Duodenal mucosa (tissue), 2 donors: ENCODE measurements at regions not wholly inside any gene's neighbourhood (a gene's known extent, or its start where the extent isn't known, plus 50 kb on each side); places are given as distances from the start of the nearest gene placed in this dataset.

Experiments used
- H3K27ac ChIP-seq: one replicate; pipeline ENCODE4 v1.7.0; 2013; ENCODE audit warnings: low read depth, low read length
- H3K27me3 ChIP-seq, 2 donors: one replicate each; pipeline ENCODE4 v1.7.0; 2013; ENCODE audit warnings: low read length in 2 of 2, control low read depth in 1 of 2; ENCODE audit not compliant: insufficient read depth in 2 of 2, control insufficient read depth in 1 of 2
- H3K36me3 ChIP-seq, 2 donors: one replicate each; pipeline ENCODE4 v1.7.0; 2013; ENCODE audit warnings: low read length in 2 of 2, control low read depth in 1 of 2; ENCODE audit not compliant: insufficient read depth in 2 of 2, control insufficient read depth in 1 of 2
- H3K4me1 ChIP-seq, 2 donors: one replicate each; pipeline ENCODE4 v1.7.0; 2013; ENCODE audit warnings: low read length in 2 of 2, control low read depth in 1 of 2; ENCODE audit not compliant: insufficient read depth in 2 of 2, control insufficient read depth in 1 of 2
- H3K4me3 ChIP-seq, 2 donors: one replicate each; pipeline ENCODE4 v1.7.0; 2013; ENCODE audit warnings: low read length in 2 of 2, low read depth in 1 of 2
- H3K9ac ChIP-seq, 2 donors: one replicate each; pipeline ENCODE4 v1.7.0; 2013; ENCODE audit warnings: low read length in 2 of 2, low read depth in 1 of 2
- H3K9me3 ChIP-seq, 2 donors: one replicate each; pipeline ENCODE4 v1.7.0; 2013; ENCODE audit warnings: low read length in 2 of 2, control low read depth in 1 of 2; ENCODE audit not compliant: control insufficient read depth in 1 of 2

GRCh38 chr21:38679534-38679933 lies 126.2 kb upstream of the ETS2 start:
- Histone ChIP-seq H3K36me3 (no peaks in the 10 kb centered on the region), H3K4me3 (no peak overlapping the region), H3K4me1 (no peaks in the 10 kb centered on the region), H3K9ac (no peak overlapping the region), H3K27me3 (peaks cover 0 to 3% of the 10 kb centered on the region in 2 donors), H3K27ac (no peak overlapping the region), H3K9me3 (no peaks in the 10 kb centered on the region)

DNA sequence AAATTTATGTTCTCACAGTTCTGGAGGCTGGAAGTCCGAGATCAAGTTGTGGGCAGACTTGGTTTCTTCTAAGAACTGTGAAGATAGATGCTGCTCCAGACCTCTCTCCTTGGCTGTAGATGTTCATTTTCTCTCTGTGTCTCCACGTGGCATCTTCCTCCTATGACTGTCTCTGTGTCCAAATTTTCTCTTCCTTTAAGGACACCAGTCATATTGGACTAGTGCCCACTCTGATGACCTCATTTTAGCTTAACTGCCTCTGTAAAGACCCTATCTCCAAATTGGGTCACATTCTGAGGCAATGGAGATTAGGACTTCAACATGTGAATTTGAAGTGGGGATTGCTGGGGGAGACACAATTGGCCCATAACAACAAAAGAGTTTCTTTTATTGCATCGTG lies 125.3 kb upstream of the ETS2 start:
- peaks cover 0 to 3% of the 10 kb centered on the region in 2 donors for H3K27me3 ChIP-seq
- no peaks in the 10 kb centered on the region for H3K4me1 ChIP-seq

GRCh38 chr21:38683222-38683621 lies 122.5 kb upstream of the ETS2 start:
- no peaks in the 10 kb centered on the region for H3K9me3 ChIP-seq
- H3K4me1 ChIP-seq = no peaks in the 10 kb centered on the region
- no peak overlapping the region for H3K4me3 ChIP-seq
- no peak overlapping the region for H3K27ac ChIP-seq
- H3K36me3 ChIP-seq = no peaks in the 10 kb centered on the region
- no peak overlapping the region for H3K9ac ChIP-seq
- H3K27me3 ChIP-seq = no peaks in the 10 kb centered on the region

More for the DNA sequence above, 125.3 kb upstream of the ETS2 start:
- H3K4me3 ChIP-seq = no peak overlapping the region
- H3K9ac ChIP-seq = no peak overlapping the region
- no peaks in the 10 kb centered on the region for H3K36me3 ChIP-seq
- no peak overlapping the region for H3K27ac ChIP-seq
- H3K9me3 ChIP-seq = no peaks in the 10 kb centered on the region

DNA sequence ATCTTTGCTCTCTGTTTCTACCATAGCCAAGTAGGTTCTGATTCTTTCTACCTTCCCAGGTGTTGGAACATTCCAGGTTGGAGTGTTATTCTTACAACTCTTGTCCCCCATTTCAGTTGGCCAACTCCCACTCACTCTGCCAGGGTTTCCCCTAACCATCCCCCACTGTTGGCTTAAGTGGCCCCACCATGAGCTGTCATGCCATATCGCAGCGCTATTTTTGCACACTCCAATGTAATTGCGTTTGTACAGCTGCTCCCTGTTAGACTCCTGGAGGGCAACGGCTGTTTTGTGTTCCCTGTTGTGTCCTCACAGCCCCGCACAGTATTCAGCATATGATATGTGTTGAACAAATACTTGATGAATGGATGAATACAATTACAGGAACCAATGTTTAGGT lies 117.7 kb upstream of the ETS2 start:
- H3K27ac ChIP-seq = no peak overlapping the region
- no peaks in the 10 kb centered on the region for H3K27me3 ChIP-seq
- H3K9ac ChIP-seq = no peak overlapping the region
- H3K9me3 ChIP-seq = no peaks in the 10 kb centered on the region
- H3K4me1 ChIP-seq = no peaks in the 10 kb centered on the region
- no peak overlapping the region for H3K4me3 ChIP-seq
- no peaks in the 10 kb centered on the region for H3K36me3 ChIP-seq

GRCh38 chr21:38691631-38692030 lies 114.1 kb upstream of the ETS2 start:
- Histone ChIP-seq H3K9ac (no peak overlapping the region), H3K9me3 (no peaks in the 10 kb centered on the region), H3K27ac (no peak overlapping the region), H3K36me3 (no peaks in the 10 kb centered on the region), H3K27me3 (no peaks in the 10 kb centered on the region), H3K4me1 (no peaks in the 10 kb centered on the region), H3K4me3 (no peak overlapping the region)

DNA sequence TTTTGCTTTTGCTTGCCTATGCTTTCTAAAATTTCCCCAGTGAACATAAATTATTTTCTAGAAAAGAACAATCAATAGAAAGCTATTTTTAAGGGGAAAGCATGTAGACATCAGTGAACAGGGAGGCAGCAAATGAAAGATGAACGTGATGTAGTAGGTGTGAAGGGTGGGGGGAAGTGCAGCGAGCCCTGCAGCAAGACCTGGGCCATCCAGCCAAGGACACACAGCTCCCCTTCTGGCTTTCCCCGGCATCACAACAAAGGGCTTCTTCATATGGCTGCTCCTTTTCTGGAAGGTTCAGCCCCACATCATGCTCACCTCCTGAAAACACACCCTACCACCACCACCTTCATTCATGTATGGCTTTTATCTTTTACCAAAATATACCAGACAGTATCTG lies 109.2 kb upstream of the ETS2 start:
- H3K4me1 ChIP-seq = no peaks in the 10 kb centered on the region

GRCh38 chr21:38699048-38699447 lies 106.7 kb upstream of the ETS2 start:
- Histone ChIP-seq H3K9me3 (no peaks in the 10 kb centered on the region), H3K4me3 (no peak overlapping the region), H3K4me1 (peaks cover 0 to 3% of the 10 kb centered on the region in 2 donors), H3K36me3 (no peaks in the 10 kb centered on the region), H3K27ac (no peak overlapping the region), H3K9ac (no peak overlapping the region), H3K27me3 (peaks cover 0 to 5% of the 10 kb centered on the region in 2 donors)

More for the DNA sequence above, 109.2 kb upstream of the ETS2 start:
- Histone ChIP-seq H3K27me3 (no peaks in the 10 kb centered on the region), H3K9ac (no peak overlapping the region), H3K27ac (no peak overlapping the region), H3K36me3 (no peaks in the 10 kb centered on the region), H3K9me3 (no peaks in the 10 kb centered on the region), H3K4me3 (no peak overlapping the region)

- peaks cover 4 to 5% of the 10 kb centered on the region in 2 donors for H3K27me3 ChIP-seq
- no peak overlapping the region for H3K4me3 ChIP-seq
- no peaks in the 10 kb centered on the region for H3K9me3 ChIP-seq
- H3K27ac ChIP-seq = no peak overlapping the region
- peaks cover 0 to 3% of the 10 kb centered on the region in 2 donors for H3K4me1 ChIP-seq
- no peaks in the 10 kb centered on the region for H3K36me3 ChIP-seq
- no peak overlapping the region for H3K9ac ChIP-seq
Measured at GRCh38 chr21:38702196-38702595, 103.5 kb upstream of the ETS2 start.

- peaks cover 0 to 4% of the 10 kb centered on the region in 2 donors for H3K27me3 ChIP-seq
- H3K36me3 ChIP-seq = no peaks in the 10 kb centered on the region
- no peaks in the 10 kb centered on the region for H3K9me3 ChIP-seq
- H3K4me3 ChIP-seq = no peak overlapping the region
- H3K9ac ChIP-seq = no peak overlapping the region
- no peak overlapping the region for H3K27ac ChIP-seq
- H3K4me1 ChIP-seq = no peaks in the 10 kb centered on the region
Measured at GRCh38 chr21:38709876-38710275, 95.9 kb upstream of the ETS2 start.

DNA sequence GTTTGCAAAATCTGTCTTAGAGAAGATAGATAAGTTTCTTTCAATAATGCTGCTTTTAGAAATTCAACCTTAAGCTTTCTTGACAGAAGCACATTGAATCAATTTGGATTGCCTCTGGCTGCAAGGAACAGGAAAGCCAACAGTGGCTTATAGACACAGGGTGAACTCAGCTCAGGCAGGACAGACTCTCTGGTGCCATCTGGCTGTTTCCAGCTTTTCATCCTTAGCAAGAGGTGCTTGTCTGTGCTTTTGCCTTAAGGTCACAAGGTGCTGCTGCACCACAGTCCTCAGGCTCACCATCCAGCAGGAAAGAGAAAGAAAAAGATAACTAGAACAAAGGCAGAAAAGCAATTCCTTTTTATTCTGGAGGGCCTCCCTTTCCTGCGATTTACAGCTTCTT lies 93.7 kb upstream of the ETS2 start:
- Histone ChIP-seq H3K27ac (no peak overlapping the region), H3K27me3 (no peaks in the 10 kb centered on the region), H3K36me3 (no peaks in the 10 kb centered on the region), H3K9me3 (no peaks in the 10 kb centered on the region), H3K4me3 (no peak overlapping the region), H3K9ac (no peak overlapping the region), H3K4me1 (no peaks in the 10 kb centered on the region)

- no peak overlapping the region for H3K9ac ChIP-seq
- no peak overlapping the region for H3K27ac ChIP-seq
- H3K4me3 ChIP-seq = no peak overlapping the region
- no peaks in the 10 kb centered on the region for H3K9me3 ChIP-seq
- no peaks in the 10 kb centered on the region for H3K27me3 ChIP-seq
- H3K4me1 ChIP-seq = no peaks in the 10 kb centered on the region
- H3K36me3 ChIP-seq = no peaks in the 10 kb centered on the region
Measured at GRCh38 chr21:38712664-38713063, 93.1 kb upstream of the ETS2 start.
